ENCODE measurements at regions not wholly inside any gene's neighbourhood (a gene's known extent, or its start where the extent isn't known, plus 50 kb on each side); places are given as distances from the start of the nearest gene placed in this dataset.

- TF ChIP-seq POLR2AphosphoS5 (IDR thresholded peaks at IDR 0.05; ENCODE audit: low read depth, low read length) (no peak), POLR2A (IDR thresholded peaks at IDR 0.05; ENCODE audit: low read depth, low read length) (no peak), TAF1 (IDR thresholded peaks at IDR 0.05; ENCODE audit: borderline replicate concordance, low read depth, low read length) (no peak)
- DNase-seq (ENCODE audit: insufficient read length): no peak
- no peak for FAIRE-seq
These were observed 1273.9 kb upstream of the MAP3K7 start for GRCh38 chr6:91860541-91861335.

- TF ChIP-seq POLR2A (IDR thresholded peaks at IDR 0.05; ENCODE audit: low read depth, low read length) (no peak), POLR2AphosphoS5 (IDR thresholded peaks at IDR 0.05; ENCODE audit: low read depth, low read length) (no peak), TAF1 (IDR thresholded peaks at IDR 0.05; ENCODE audit: borderline replicate concordance, low read depth, low read length) (no peak)
- FAIRE-seq: no peak
These were observed 1265.4 kb upstream of the MAP3K7 start for GRCh38 chr6:91852252-91852651.

GRCh38 chr6:91834813-91835212 is 1247.9 kb upstream of the MAP3K7 start:
- DNase-seq (ENCODE audit: insufficient read length): no peak
- no peak for FAIRE-seq
- TF ChIP-seq POLR2A (IDR thresholded peaks at IDR 0.05; ENCODE audit: low read depth, low read length) (no peak), POLR2AphosphoS5 (IDR thresholded peaks at IDR 0.05; ENCODE audit: low read depth, low read length) (no peak), TAF1 (IDR thresholded peaks at IDR 0.05; ENCODE audit: borderline replicate concordance, low read depth, low read length) (no peak)

More at GRCh38 chr6:91852252-91852651, 1265.4 kb upstream of the MAP3K7 start:
- DNase-seq (ENCODE audit: insufficient read length): no peak

- DNase-seq (ENCODE audit: insufficient read length) (no peak), FAIRE-seq (no peak)
- no peak for TF ChIP-seq TAF1 (IDR thresholded peaks at IDR 0.05; ENCODE audit: borderline replicate concordance, low read depth, low read length)
- no peak for TF ChIP-seq POLR2A (IDR thresholded peaks at IDR 0.05; ENCODE audit: low read depth, low read length)
- TF ChIP-seq POLR2AphosphoS5 (IDR thresholded peaks at IDR 0.05; ENCODE audit: low read depth, low read length): no peak
These were observed 1240.3 kb upstream of the MAP3K7 start for GRCh38 chr6:91827151-91827550.

- TF ChIP-seq TAF1 (IDR thresholded peaks at IDR 0.05; ENCODE audit: borderline replicate concordance, low read depth, low read length) (no peak), POLR2AphosphoS5 (IDR thresholded peaks at IDR 0.05; ENCODE audit: low read depth, low read length) (no peak), POLR2A (IDR thresholded peaks at IDR 0.05; ENCODE audit: low read depth, low read length) (no peak)
- DNase-seq (ENCODE audit: insufficient read length): no peak
- no peak for FAIRE-seq
These were observed 1239.3 kb upstream of the MAP3K7 start for GRCh38 chr6:91826128-91826527.

GRCh38 chr6:91824331-91824730 is 1237.5 kb upstream of the MAP3K7 start:
- TF ChIP-seq POLR2A (IDR thresholded peaks at IDR 0.05; ENCODE audit: low read depth, low read length): no peak
- no peak for TF ChIP-seq TAF1 (IDR thresholded peaks at IDR 0.05; ENCODE audit: borderline replicate concordance, low read depth, low read length)
- no peak for TF ChIP-seq POLR2AphosphoS5 (IDR thresholded peaks at IDR 0.05; ENCODE audit: low read depth, low read length)
- FAIRE-seq: no peak
- no peak for DNase-seq (ENCODE audit: insufficient read length)

GRCh38 chr6:91822581-91822980 is 1235.7 kb upstream of the MAP3K7 start:
- DNase-seq (ENCODE audit: insufficient read length) (no peak), FAIRE-seq (no peak)
- TF ChIP-seq TAF1 (IDR thresholded peaks at IDR 0.05; ENCODE audit: borderline replicate concordance, low read depth, low read length) (no peak), POLR2A (IDR thresholded peaks at IDR 0.05; ENCODE audit: low read depth, low read length) (no peak), POLR2AphosphoS5 (IDR thresholded peaks at IDR 0.05; ENCODE audit: low read depth, low read length) (no peak)

GRCh38 chr6:91816335-91816734 is 1229.5 kb upstream of the MAP3K7 start:
- FAIRE-seq (no peak), DNase-seq (ENCODE audit: insufficient read length) (no peak)
- TF ChIP-seq TAF1 (IDR thresholded peaks at IDR 0.05; ENCODE audit: borderline replicate concordance, low read depth, low read length) (no peak), POLR2AphosphoS5 (IDR thresholded peaks at IDR 0.05; ENCODE audit: low read depth, low read length) (no peak), POLR2A (IDR thresholded peaks at IDR 0.05; ENCODE audit: low read depth, low read length) (no peak)

- FAIRE-seq: no peak
- DNase-seq (ENCODE audit: insufficient read length): no peak
- TF ChIP-seq POLR2AphosphoS5 (IDR thresholded peaks at IDR 0.05; ENCODE audit: low read depth, low read length) (no peak), POLR2A (IDR thresholded peaks at IDR 0.05; ENCODE audit: low read depth, low read length) (no peak), TAF1 (IDR thresholded peaks at IDR 0.05; ENCODE audit: borderline replicate concordance, low read depth, low read length) (no peak)
These were observed 1226.8 kb upstream of the MAP3K7 start for GRCh38 chr6:91813641-91814040.

- no peak for TF ChIP-seq POLR2AphosphoS5 (IDR thresholded peaks at IDR 0.05; ENCODE audit: low read depth, low read length)
- no peak for TF ChIP-seq TAF1 (IDR thresholded peaks at IDR 0.05; ENCODE audit: borderline replicate concordance, low read depth, low read length)
- TF ChIP-seq POLR2A (IDR thresholded peaks at IDR 0.05; ENCODE audit: low read depth, low read length): no peak
- no peak for DNase-seq (ENCODE audit: insufficient read length)
- no peak for FAIRE-seq
These were observed 1225.9 kb upstream of the MAP3K7 start for GRCh38 chr6:91812596-91813274.

- TF ChIP-seq POLR2AphosphoS5 (IDR thresholded peaks at IDR 0.05; ENCODE audit: low read depth, low read length): no peak
- TF ChIP-seq POLR2A (IDR thresholded peaks at IDR 0.05; ENCODE audit: low read depth, low read length): no peak
- TF ChIP-seq TAF1 (IDR thresholded peaks at IDR 0.05; ENCODE audit: borderline replicate concordance, low read depth, low read length): no peak
- FAIRE-seq (no peak), DNase-seq (ENCODE audit: insufficient read length) (no peak)
These were observed 1218.1 kb upstream of the MAP3K7 start for GRCh38 chr6:91804981-91805380.

- FAIRE-seq: no peak
- DNase-seq (ENCODE audit: insufficient read length): no peak
- TF ChIP-seq POLR2A (IDR thresholded peaks at IDR 0.05; ENCODE audit: low read depth, low read length) (no peak), TAF1 (IDR thresholded peaks at IDR 0.05; ENCODE audit: borderline replicate concordance, low read depth, low read length) (no peak), POLR2AphosphoS5 (IDR thresholded peaks at IDR 0.05; ENCODE audit: low read depth, low read length) (no peak)
These were observed 1215.6 kb upstream of the MAP3K7 start for GRCh38 chr6:91802431-91802830.
